Prostate gland (tissue), 2 donors: ENCODE measurements at regions not wholly inside any gene's neighbourhood (a gene's known extent, or its start where the extent isn't known, plus 50 kb on each side); places are given as distances from the start of the nearest gene placed in this dataset.

Source experiments
- POLR2A ChIP-seq: fragments of 450-650 bp; IDR thresholded peaks from one replicate; pipeline ENCODE4 v1.6.1; 2016; ENCODE audit warnings: antibody characterized with exemption, mild to moderate bottlenecking
- POLR2AphosphoS5 ChIP-seq: sonication (generic); formaldehyde crosslinking; IDR thresholded peaks from one replicate; pipeline ENCODE4 v1.6.1; 2017; ENCODE audit warnings: antibody characterized with exemption
- TF ChIP-seq, protein P1 (sequence below), 4 experiments: fragments of 200-600 bp in 2 of 4; fragments of 450-650 bp in 2 of 4; sonication (generic) in 2 of 4; IDR thresholded peaks; 1 replicate in 3 of 4; 2 replicates in 1 of 4; pipeline ENCODE4 v1.5.1; 2016 to 2019; ENCODE audit warnings: antibody characterized with exemption in 4 of 4, mild to moderate bottlenecking in 2 of 4, moderate library complexity in 2 of 4

DNA sequence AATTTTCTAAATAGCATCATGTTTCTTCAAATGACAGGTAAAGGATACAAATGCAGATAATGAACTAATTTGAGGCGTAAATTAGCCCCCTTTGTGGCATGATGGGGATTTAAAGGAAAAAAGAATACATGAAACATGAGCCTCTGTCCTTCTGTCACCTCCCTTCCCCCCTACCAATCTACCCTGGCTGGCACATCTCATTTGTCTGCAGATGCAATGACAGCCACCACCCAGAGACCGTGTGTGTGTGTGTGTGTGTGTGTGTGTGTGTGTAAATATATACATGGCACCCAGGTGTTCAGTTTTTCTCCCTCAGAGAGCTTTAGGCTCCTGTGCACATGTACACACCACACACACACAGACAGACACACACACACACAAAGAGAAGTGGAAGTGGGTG is 451.1 kb downstream of the RWDD3 start:
- TF ChIP-seq, protein P1, sequence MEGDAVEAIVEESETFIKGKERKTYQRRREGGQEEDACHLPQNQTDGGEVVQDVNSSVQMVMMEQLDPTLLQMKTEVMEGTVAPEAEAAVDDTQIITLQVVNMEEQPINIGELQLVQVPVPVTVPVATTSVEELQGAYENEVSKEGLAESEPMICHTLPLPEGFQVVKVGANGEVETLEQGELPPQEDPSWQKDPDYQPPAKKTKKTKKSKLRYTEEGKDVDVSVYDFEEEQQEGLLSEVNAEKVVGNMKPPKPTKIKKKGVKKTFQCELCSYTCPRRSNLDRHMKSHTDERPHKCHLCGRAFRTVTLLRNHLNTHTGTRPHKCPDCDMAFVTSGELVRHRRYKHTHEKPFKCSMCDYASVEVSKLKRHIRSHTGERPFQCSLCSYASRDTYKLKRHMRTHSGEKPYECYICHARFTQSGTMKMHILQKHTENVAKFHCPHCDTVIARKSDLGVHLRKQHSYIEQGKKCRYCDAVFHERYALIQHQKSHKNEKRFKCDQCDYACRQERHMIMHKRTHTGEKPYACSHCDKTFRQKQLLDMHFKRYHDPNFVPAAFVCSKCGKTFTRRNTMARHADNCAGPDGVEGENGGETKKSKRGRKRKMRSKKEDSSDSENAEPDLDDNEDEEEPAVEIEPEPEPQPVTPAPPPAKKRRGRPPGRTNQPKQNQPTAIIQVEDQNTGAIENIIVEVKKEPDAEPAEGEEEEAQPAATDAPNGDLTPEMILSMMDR (IDR thresholded peaks at IDR 0.05) = no peak
- TF ChIP-seq POLR2A (no peak), POLR2AphosphoS5 (no peak)
